Gastrocnemius medialis (tissue), 4 donors: ENCODE measurements at regions not wholly inside any gene's neighbourhood (a gene's known extent, or its start where the extent isn't known, plus 50 kb on each side); places are given as distances from the start of the nearest gene placed in this dataset.

Source experiments
- ATAC-seq, 2 donors: fragments of 150-250 bp; one replicate each; pipeline ENCODE4 v1.9.1; 2016
- DNase-seq, 2 donors: peaks; one replicate each; pipeline ENCODE4 v3.0.0-alpha.2; 2019
- H3K27ac ChIP-seq, 4 donors: fragments of 200-600 bp; sonication (generic); 1 replicate in 1 of 4; 2 replicates in 3 of 4; pipeline ENCODE4 v1.5.1; 2016 to 2018; ENCODE audit warnings: mild to moderate bottlenecking in 2 of 4, moderate library complexity in 1 of 4
- H3K27me3 ChIP-seq, 3 donors: fragments of 200-600 bp; sonication (generic) in 2 of 3; 1 replicate in 1 of 3; 2 replicates in 2 of 3; pipeline versions ENCODE4 v1.5.1 to v1.6.0; 2016 to 2019; ENCODE audit warnings: mild to moderate bottlenecking in 1 of 3, moderate library complexity in 1 of 3
- H3K36me3 ChIP-seq, 2 donors: fragments of 200-600 bp; sonication (generic) in 1 of 2; one replicate each; pipeline ENCODE4 v1.5.1; 2017 to 2018
- H3K4me1 ChIP-seq, 2 donors: fragments of 200-600 bp; sonication (generic) in 1 of 2; one replicate each; pipeline ENCODE4 v1.5.1; 2016 to 2017; ENCODE audit warnings: mild to moderate bottlenecking in 2 of 2
- H3K4me3 ChIP-seq, 4 donors: fragments of 200-600 bp; sonication (generic) in 3 of 4; 1 replicate in 1 of 4; 2 replicates in 3 of 4; pipeline ENCODE4 v1.5.1; 2016 to 2019; ENCODE audit warnings: mild to moderate bottlenecking in 2 of 4
- H3K9me3 ChIP-seq, 3 donors: fragments of 200-600 bp; sonication (generic) in 2 of 3; 1 replicate in 1 of 3; 2 replicates in 2 of 3; pipeline ENCODE4 v1.5.1; 2016 to 2019
- CTCF ChIP-seq, 5 experiments: fragments of 450-650 bp in 3 of 5; fragments of 200-600 bp in 2 of 5; sonication (generic) in 2 of 5; IDR thresholded peaks in 4 of 5; conservative IDR thresholded peaks in 1 of 5; 1 replicate in 4 of 5; 2 replicates in 1 of 5; pipeline ENCODE4 v1.5.1; 2016 to 2019; ENCODE audit warnings: antibody characterized with exemption in 5 of 5, mild to moderate bottlenecking in 3 of 5, moderate library complexity in 3 of 5
- POLR2A ChIP-seq, 2 donors: fragments of 450-650 bp; IDR thresholded peaks; one replicate each; pipeline ENCODE4 v1.6.1; 2017; ENCODE audit warnings: antibody characterized with exemption in 2 of 2, mild to moderate bottlenecking in 2 of 2, moderate library complexity in 2 of 2
- in situ Hi-C, 4 donors: fragments of 200-750 bp; cut with MboI; loops; one replicate each; pipeline versions ENCODE4 v1.15.0 to v1.8.0; 2017; ENCODE audit warnings: low sequenced_read_pairs in 4 of 4
- intact Hi-C: fragments of 100-400 bp; cut with DNase I; formaldehyde crosslinking; loops from one replicate; pipeline ENCODE4 v1.15.1; 2023; ENCODE audit warnings: low total_unique reads

DNA sequence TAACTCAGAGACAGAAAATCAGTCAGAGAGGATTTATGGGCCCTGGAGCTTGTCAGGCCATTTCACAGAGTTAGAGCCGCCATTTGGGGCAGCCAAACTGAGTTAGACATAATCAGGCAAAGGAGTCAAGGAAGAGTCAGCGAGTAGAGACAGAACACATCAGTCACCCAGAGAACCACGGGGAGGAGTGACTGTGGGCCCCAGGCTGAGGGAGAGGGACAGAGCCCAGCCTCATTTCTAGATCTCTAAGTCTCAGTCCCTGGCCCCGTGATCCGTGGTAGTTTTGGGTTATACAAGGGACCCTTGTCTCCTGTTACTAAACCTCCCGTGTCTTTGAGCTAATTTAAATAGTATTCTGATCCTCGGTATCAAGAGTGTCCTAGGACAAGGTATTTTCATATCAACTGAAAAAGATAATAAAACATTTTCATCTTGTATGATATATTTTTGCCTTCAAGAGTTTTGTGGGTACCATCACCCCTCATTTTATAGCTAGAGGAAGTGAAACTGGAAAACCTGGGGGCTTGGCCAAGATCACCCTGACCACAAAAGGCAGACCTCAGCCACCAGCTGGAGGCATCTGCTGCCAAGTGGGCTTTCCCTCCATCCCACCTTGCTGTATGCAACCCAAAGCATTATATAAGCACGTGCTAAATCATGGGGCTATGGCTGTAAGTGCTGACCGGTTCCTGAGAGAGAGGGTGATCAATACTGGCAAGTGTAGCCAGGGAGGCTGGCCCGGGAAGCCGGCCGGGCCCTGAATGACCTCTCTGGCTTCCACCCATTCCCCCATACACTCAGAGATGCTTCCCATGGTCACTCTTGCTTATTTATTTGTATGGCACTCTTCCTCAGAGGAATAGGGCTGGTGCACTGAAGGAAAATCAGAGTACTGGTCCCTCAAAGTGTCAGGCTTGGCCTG is 204.1 kb downstream of the BCOR start:
- Histone ChIP-seq H3K4me1 (peaks cover 7 to 12% of the 10 kb centered on the region in 2 donors), H3K4me3 (no peak overlapping the region), H3K36me3 (no peaks in the 10 kb centered on the region), H3K27ac (no peak overlapping the region), H3K27me3 (no peaks in the 10 kb centered on the region), H3K9me3 (no peaks in the 10 kb centered on the region)
- intact Hi-C loops (no loop called here), in situ Hi-C loops (no loop called here)
- DNase-seq: no peak
- TF ChIP-seq POLR2A (IDR thresholded peaks at IDR 0.05) (no peak), CTCF (IDR thresholded peaks at IDR 0.05 in 4 of 5, conservative IDR thresholded peaks at IDR 0.05 in 1 of 5) (no peak)
- no peak for ATAC-seq

- Histone ChIP-seq H3K27ac (no peak overlapping the region), H3K4me3 (no peak overlapping the region), H3K9me3 (no peaks in the 10 kb centered on the region), H3K4me1 (peaks cover 7 to 12% of the 10 kb centered on the region in 2 donors), H3K27me3 (no peaks in the 10 kb centered on the region), H3K36me3 (no peaks in the 10 kb centered on the region)
- ATAC-seq (no peak), DNase-seq (no peak)
- intact Hi-C loops (no loop called here), in situ Hi-C loops (no loop called here)
- TF ChIP-seq POLR2A (IDR thresholded peaks at IDR 0.05) (no peak), CTCF (IDR thresholded peaks at IDR 0.05 in 4 of 5, conservative IDR thresholded peaks at IDR 0.05 in 1 of 5) (no peak)
These were observed 203.1 kb downstream of the BCOR start for GRCh38 chrX:39894683-39895082.

- no peaks in the 10 kb centered on the region for H3K27me3 ChIP-seq
These were observed 202.3 kb downstream of the BCOR start for GRCh38 chrX:39895218-39896110.

More at GRCh38 chrX:39895218-39896110, 202.3 kb downstream of the BCOR start:
- ATAC-seq (no peak), DNase-seq (no peak)
- Histone ChIP-seq H3K9me3 (no peaks in the 10 kb centered on the region), H3K36me3 (no peaks in the 10 kb centered on the region), H3K4me3 (no peak overlapping the region), H3K27ac (no peak overlapping the region), H3K4me1 (peaks cover 7 to 12% of the 10 kb centered on the region in 2 donors)
- intact Hi-C loops (no loop called here), in situ Hi-C loops (no loop called here)
- TF ChIP-seq POLR2A (IDR thresholded peaks at IDR 0.05) (no peak), CTCF (IDR thresholded peaks at IDR 0.05 in 4 of 5, conservative IDR thresholded peaks at IDR 0.05 in 1 of 5) (no peak)
